Epithelial cell of prostate (primary cell): ENCODE measurements at regions not wholly inside any gene's neighbourhood (a gene's known extent, or its start where the extent isn't known, plus 50 kb on each side); places are given as distances from the start of the nearest gene placed in this dataset.
A peak's percentile ranks its signal among the peaks of the same experiment; 100 is the strongest.
"Not testable (repeated sequence)": the region's sequence is repeated elsewhere in the genome, so short reads cannot be mapped to it uniquely, and the experiment has no call there.

Experiments
- DNase-seq: peaks from one replicate; pipeline ENCODE4 v3.0.0-alpha.2; 2011; ENCODE audit warnings: low read depth, low spot score
- H3K27ac ChIP-seq: fragments of 450-650 bp; 2 replicates; pipeline ENCODE4 v1.5.1; 2017; ENCODE audit warnings: mild to moderate bottlenecking

- no peak overlapping the region for H3K27ac ChIP-seq
- DNase-seq: no peak
These were observed 95.9 kb upstream of the GNAQ start for GRCh38 chr9:78127279-78128225.

GRCh38 chr9:78123808-78124207 is 92.2 kb upstream of the GNAQ start:
- H3K27ac ChIP-seq: no peak overlapping the region
- DNase-seq: no peak

- peak overlapping the region; percentile 7 for H3K27ac ChIP-seq
- peak; percentile 41 for DNase-seq
These were observed 91.0 kb upstream of the GNAQ start for GRCh38 chr9:78122631-78123030.

- DNase-seq: no peak
These were observed 89.9 kb upstream of the GNAQ start for GRCh38 chr9:78121488-78121887.

GRCh38 chr9:78118742-78119473 is 87.3 kb upstream of the GNAQ start:
- DNase-seq: peak; percentile 98
- H3K27ac ChIP-seq: peak overlapping the region; percentile 69

More at GRCh38 chr9:78121488-78121887, 89.9 kb upstream of the GNAQ start:
- H3K27ac ChIP-seq: no peak overlapping the region

- H3K27ac ChIP-seq: no peak overlapping the region
- DNase-seq: no peak
These were observed 83.5 kb upstream of the GNAQ start for GRCh38 chr9:78115073-78115472.

- no peak for DNase-seq
- no peak overlapping the region for H3K27ac ChIP-seq
These were observed 83.0 kb upstream of the GNAQ start for GRCh38 chr9:78114581-78114980.

GRCh38 chr9:78112406-78112805 is 80.8 kb upstream of the GNAQ start:
- no peak overlapping the region for H3K27ac ChIP-seq
- DNase-seq: no peak

- H3K27ac ChIP-seq: no peak overlapping the region
- DNase-seq: no peak
These were observed 80.4 kb upstream of the GNAQ start for GRCh38 chr9:78112004-78112403.

- no peak overlapping the region for H3K27ac ChIP-seq
- no peak for DNase-seq
These were observed 77.5 kb upstream of the GNAQ start for GRCh38 chr9:78109075-78109474.

GRCh38 chr9:78106586-78106985 is 75.0 kb upstream of the GNAQ start:
- not testable (repeated sequence) for H3K27ac ChIP-seq, DNase-seq

GRCh38 chr9:78103971-78104433 is 72.4 kb upstream of the GNAQ start:
- DNase-seq: no peak
- H3K27ac ChIP-seq: no peak overlapping the region

- DNase-seq: no peak
- H3K27ac ChIP-seq: no peak overlapping the region
These were observed 69.6 kb upstream of the GNAQ start for GRCh38 chr9:78101247-78101646.

- no peak for DNase-seq
- H3K27ac ChIP-seq: no peak overlapping the region
These were observed 65.9 kb upstream of the GNAQ start for GRCh38 chr9:78097541-78097940.

GRCh38 chr9:78091731-78092130 is 60.1 kb upstream of the GNAQ start:
- H3K27ac ChIP-seq: no peak overlapping the region
- no peak for DNase-seq

- H3K27ac ChIP-seq: no peak overlapping the region
These were observed 57.5 kb upstream of the GNAQ start for GRCh38 chr9:78089111-78089510.

GRCh38 chr9:78088190-78088589 is 56.6 kb upstream of the GNAQ start:
- not testable (repeated sequence) for DNase-seq, H3K27ac ChIP-seq

More at GRCh38 chr9:78089111-78089510, 57.5 kb upstream of the GNAQ start:
- DNase-seq: peak; percentile 60
